Lower leg skin (tissue), 3 donors: ENCODE measurements at regions not wholly inside any gene's neighbourhood (a gene's known extent, or its start where the extent isn't known, plus 50 kb on each side); places are given as distances from the start of the nearest gene placed in this dataset.

Source experiments
- POLR2A ChIP-seq, 2 donors: fragments of 450-650 bp; IDR thresholded peaks; one replicate each; pipeline ENCODE4 v1.6.1; 2016 to 2017; ENCODE audit warnings: antibody characterized with exemption in 2 of 2, mild to moderate bottlenecking in 1 of 2, moderate library complexity in 1 of 2
- TF ChIP-seq, protein P1 (sequence below), 3 donors: fragments of 450-650 bp; IDR thresholded peaks; one replicate each; pipeline ENCODE4 v1.5.1; 2016; ENCODE audit warnings: antibody characterized with exemption in 3 of 3, mild to moderate bottlenecking in 3 of 3, moderate library complexity in 2 of 3

DNA sequence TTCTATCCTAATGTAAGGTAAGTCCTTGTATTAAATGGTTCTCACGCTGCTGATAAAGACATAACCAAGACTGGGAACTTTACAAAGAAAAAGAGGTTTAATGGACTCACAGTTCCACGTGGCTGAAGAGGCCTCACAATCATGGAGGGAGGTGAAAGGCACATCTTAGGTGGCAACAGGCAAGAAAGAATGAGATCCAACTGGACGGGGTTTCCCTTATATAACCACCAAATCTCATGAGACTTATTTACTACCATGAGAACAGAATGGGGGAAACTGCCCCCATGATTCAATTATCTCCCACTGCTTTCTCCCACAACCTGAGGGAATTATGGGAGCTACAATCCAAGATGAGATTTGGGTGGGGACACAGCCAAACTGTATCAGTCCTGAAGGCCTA lies 136.6 kb downstream of the HTR1B start:
- TF ChIP-seq POLR2A (IDR thresholded peaks at IDR 0.05): no peak
- TF ChIP-seq, protein P1, sequence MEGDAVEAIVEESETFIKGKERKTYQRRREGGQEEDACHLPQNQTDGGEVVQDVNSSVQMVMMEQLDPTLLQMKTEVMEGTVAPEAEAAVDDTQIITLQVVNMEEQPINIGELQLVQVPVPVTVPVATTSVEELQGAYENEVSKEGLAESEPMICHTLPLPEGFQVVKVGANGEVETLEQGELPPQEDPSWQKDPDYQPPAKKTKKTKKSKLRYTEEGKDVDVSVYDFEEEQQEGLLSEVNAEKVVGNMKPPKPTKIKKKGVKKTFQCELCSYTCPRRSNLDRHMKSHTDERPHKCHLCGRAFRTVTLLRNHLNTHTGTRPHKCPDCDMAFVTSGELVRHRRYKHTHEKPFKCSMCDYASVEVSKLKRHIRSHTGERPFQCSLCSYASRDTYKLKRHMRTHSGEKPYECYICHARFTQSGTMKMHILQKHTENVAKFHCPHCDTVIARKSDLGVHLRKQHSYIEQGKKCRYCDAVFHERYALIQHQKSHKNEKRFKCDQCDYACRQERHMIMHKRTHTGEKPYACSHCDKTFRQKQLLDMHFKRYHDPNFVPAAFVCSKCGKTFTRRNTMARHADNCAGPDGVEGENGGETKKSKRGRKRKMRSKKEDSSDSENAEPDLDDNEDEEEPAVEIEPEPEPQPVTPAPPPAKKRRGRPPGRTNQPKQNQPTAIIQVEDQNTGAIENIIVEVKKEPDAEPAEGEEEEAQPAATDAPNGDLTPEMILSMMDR (IDR thresholded peaks at IDR 0.05): no peak
